Stimulated activated CD8-positive, alpha-beta memory T cell treated with anti-CD3 and anti-CD28 coated beads, Interleukin-7, amount 100 ng/mL, for 48 hours (primary cell): ENCODE measurements at regions not wholly inside any gene's neighbourhood (a gene's known extent, or its start where the extent isn't known, plus 50 kb on each side); places are given as distances from the start of the nearest gene placed in this dataset.

Experiments
- DNase-seq, 2 donors: peaks; one replicate each; pipeline ENCODE4 v3.0.0-alpha.2; 2020; ENCODE audit warnings: low read depth in 1 of 2; ENCODE audit errors: extremely low read depth in 1 of 2

- DNase-seq = no peak
Measured at GRCh38 chr1:208880433-208881100, 636.4 kb upstream of the PLXNA2 start.

- DNase-seq = no peak
Measured at GRCh38 chr1:208885060-208885459, 640.9 kb upstream of the PLXNA2 start.

GRCh38 chr1:208885650-208886049 lies 641.5 kb upstream of the PLXNA2 start:
- DNase-seq = no peak

- no peak for DNase-seq
Measured at GRCh38 chr1:208888376-208888775, 644.2 kb upstream of the PLXNA2 start.

GRCh38 chr1:208892147-208892546 lies 648.0 kb upstream of the PLXNA2 start:
- no peak for DNase-seq

- no peak for DNase-seq
Measured at GRCh38 chr1:208893251-208893650, 649.1 kb upstream of the PLXNA2 start.

GRCh38 chr1:208895181-208895580 lies 651.0 kb upstream of the PLXNA2 start:
- no peak for DNase-seq

- no peak for DNase-seq
Measured at GRCh38 chr1:208895820-208896219, 651.6 kb upstream of the PLXNA2 start.

GRCh38 chr1:208896768-208897167 lies 652.6 kb upstream of the PLXNA2 start:
- no peak for DNase-seq

GRCh38 chr1:208899438-208899837 lies 655.3 kb upstream of the PLXNA2 start:
- DNase-seq = no peak

- no peak for DNase-seq
Measured at GRCh38 chr1:208903251-208903905, 659.2 kb upstream of the PLXNA2 start.

GRCh38 chr1:208907790-208908189 lies 663.6 kb upstream of the PLXNA2 start:
- no peak for DNase-seq

- no peak for DNase-seq
Measured at GRCh38 chr1:208909011-208909984, 665.1 kb upstream of the PLXNA2 start.

GRCh38 chr1:208910161-208910560 lies 666.0 kb upstream of the PLXNA2 start:
- no peak for DNase-seq

GRCh38 chr1:208917281-208917680 lies 666.2 kb upstream of the CAMK1G start:
- no peak for DNase-seq

- DNase-seq = no peak
Measured at GRCh38 chr1:208917723-208918122, 665.8 kb upstream of the CAMK1G start.

GRCh38 chr1:208918160-208918559 lies 665.4 kb upstream of the CAMK1G start:
- DNase-seq = no peak

GRCh38 chr1:208919371-208919770 lies 664.1 kb upstream of the CAMK1G start:
- DNase-seq = no peak

- DNase-seq = no peak
Measured at GRCh38 chr1:208921259-208921658, 662.3 kb upstream of the CAMK1G start.

- DNase-seq = no peak
Measured at GRCh38 chr1:208923456-208923855, 660.1 kb upstream of the CAMK1G start.

GRCh38 chr1:208923946-208924720 lies 659.4 kb upstream of the CAMK1G start:
- no peak for DNase-seq
